ENCODE measurements at regions not wholly inside any gene's neighbourhood (a gene's known extent, or its start where the extent isn't known, plus 50 kb on each side); places are given as distances from the start of the nearest gene placed in this dataset.
A peak's percentile ranks its signal among the peaks of the same experiment; 100 is the strongest.

- WGBS, result 68% methylated on average over 2 of the region's 2 CpGs
- Histone ChIP-seq H3K27me3 (replicated peaks; ENCODE audit: insufficient read depth) (no peaks in the 10 kb centered on the region), H3K27ac (no peak overlapping the region), H3K9me3 (no peaks in the 10 kb centered on the region), H3K36me3 (no peaks in the 10 kb centered on the region), H3K4me1 (replicated peaks) (no peaks in the 10 kb centered on the region), H3K4me3 (no peak overlapping the region)
- TF ChIP-seq CTCF (IDR thresholded peaks at IDR 0.05), result no peak
- TF ChIP-seq POLR2AphosphoS5 (IDR thresholded peaks at IDR 0.05), result no peak
- no peak for TF ChIP-seq POLR2A (IDR thresholded peaks at IDR 0.05)
- intact Hi-C loops (cut with DNase I), result no loop called here
- DNase-seq (ENCODE audit: low spot score), result no peak
Measured at GRCh38 chr15:69517052-69517451, 64.4 kb downstream of the RPLP1 start.

GRCh38 chr15:69518806-69519205, 66.2 kb downstream of the RPLP1 start:
- TF ChIP-seq POLR2AphosphoS5 (IDR thresholded peaks at IDR 0.05) (no peak), POLR2A (IDR thresholded peaks at IDR 0.05) (no peak), CTCF (IDR thresholded peaks at IDR 0.05) (no peak)
- Histone ChIP-seq H3K27me3 (replicated peaks; ENCODE audit: insufficient read depth) (no peaks in the 10 kb centered on the region), H3K36me3 (no peaks in the 10 kb centered on the region), H3K27ac (no peak overlapping the region), H3K9me3 (no peaks in the 10 kb centered on the region), H3K4me3 (no peak overlapping the region), H3K4me1 (replicated peaks) (peaks cover 3% of the 10 kb centered on the region)
- intact Hi-C loops (cut with DNase I), result no loop called here
- WGBS, result 93% methylated on average over 2 of the region's 2 CpGs
- no peak for DNase-seq (ENCODE audit: low spot score)

- no peaks in the 10 kb centered on the region for H3K36me3 ChIP-seq
- H3K27me3 ChIP-seq (replicated peaks; ENCODE audit: insufficient read depth), result no peaks in the 10 kb centered on the region
- H3K27ac ChIP-seq, result no peak overlapping the region
- whole genome bisulfite sequencing, result 80% methylated on average over 1 of the region's 1 CpG
- DNase-seq (ENCODE audit: low spot score), result no peak
- H3K9me3 ChIP-seq, result no peaks in the 10 kb centered on the region
- no peak overlapping the region for H3K4me3 ChIP-seq
- TF ChIP-seq CTCF (IDR thresholded peaks at IDR 0.05) (no peak), POLR2AphosphoS5 (IDR thresholded peaks at IDR 0.05) (no peak), POLR2A (IDR thresholded peaks at IDR 0.05) (no peak)
- intact Hi-C loops (cut with DNase I), result no loop called here
- peaks cover 3% of the 10 kb centered on the region for H3K4me1 ChIP-seq (replicated peaks)
Measured at GRCh38 chr15:69520067-69520466, 67.4 kb downstream of the RPLP1 start.

GRCh38 chr15:69522361-69522760, 69.7 kb downstream of the RPLP1 start:
- intact Hi-C loops (cut with DNase I), result no loop called here
- Histone ChIP-seq H3K4me3 (no peak overlapping the region), H3K27ac (no peak overlapping the region), H3K27me3 (replicated peaks; ENCODE audit: insufficient read depth) (no peaks in the 10 kb centered on the region), H3K9me3 (no peaks in the 10 kb centered on the region), H3K36me3 (no peaks in the 10 kb centered on the region), H3K4me1 (replicated peaks) (peaks cover 3% of the 10 kb centered on the region)
- DNase-seq (ENCODE audit: low spot score), result no peak
- WGBS, result 95% methylated on average over 2 of the region's 2 CpGs
- TF ChIP-seq POLR2A (IDR thresholded peaks at IDR 0.05) (no peak), POLR2AphosphoS5 (IDR thresholded peaks at IDR 0.05) (no peak), CTCF (IDR thresholded peaks at IDR 0.05) (no peak)

GRCh38 chr15:69523010-69524001, 70.7 kb downstream of the RPLP1 start:
- no peaks in the 10 kb centered on the region for H3K27me3 ChIP-seq (replicated peaks; ENCODE audit: insufficient read depth)
- intact Hi-C loops (cut with DNase I), result no loop called here
- peak; percentile 79 for DNase-seq (ENCODE audit: low spot score)
- H3K9me3 ChIP-seq, result no peaks in the 10 kb centered on the region
- 86% methylated on average over 5 of the region's 5 CpGs for WGBS
- no peak overlapping the region for H3K27ac ChIP-seq
- no peak overlapping the region for H3K4me3 ChIP-seq
- TF ChIP-seq POLR2AphosphoS5 (IDR thresholded peaks at IDR 0.05) (peak; percentile 54), CTCF (IDR thresholded peaks at IDR 0.05) (peak; percentile 50 to 83 (median 74)), POLR2A (IDR thresholded peaks at IDR 0.05) (no peak)
- H3K36me3 ChIP-seq, result no peaks in the 10 kb centered on the region
- peaks cover 3% of the 10 kb centered on the region for H3K4me1 ChIP-seq (replicated peaks)

All from prostate gland (tissue), 2 donors.